Omental fat pad (tissue), 3 donors: ENCODE measurements at regions not wholly inside any gene's neighbourhood (a gene's known extent, or its start where the extent isn't known, plus 50 kb on each side); places are given as distances from the start of the nearest gene placed in this dataset.

Experiments
- ATAC-seq: fragments of 150-250 bp; one replicate; pipeline ENCODE4 v1.9.1; 2016; ENCODE audit warnings: mild to moderate bottlenecking, moderate library complexity; ENCODE audit not compliant: low FRiP score
- DNase-seq: peaks from one replicate; pipeline ENCODE4 v3.0.0-alpha.2; 2019; ENCODE audit warnings: low spot score
- CTCF ChIP-seq, 3 donors: fragments of 450-650 bp; IDR thresholded peaks; one replicate each; pipeline ENCODE4 v1.5.1; 2016 to 2017; ENCODE audit warnings: antibody characterized with exemption in 3 of 3, mild to moderate bottlenecking in 3 of 3, moderate library complexity in 2 of 3

- ATAC-seq = no peak
- DNase-seq = no peak
- no peak for TF ChIP-seq CTCF (IDR thresholded peaks at IDR 0.05)
Observed at GRCh38 chr14:62528296-62528695, 517.0 kb downstream of the KCNH5 start.

- no peak for TF ChIP-seq CTCF (IDR thresholded peaks at IDR 0.05)
- no peak for DNase-seq
- no peak for ATAC-seq
Observed at GRCh38 chr14:62532181-62532580, 513.1 kb downstream of the KCNH5 start.

GRCh38 chr14:62546862-62547474, 498.3 kb downstream of the KCNH5 start:
- no peak for TF ChIP-seq CTCF (IDR thresholded peaks at IDR 0.05)
- ATAC-seq (no peak), DNase-seq (no peak)

GRCh38 chr14:62557416-62557815, 487.8 kb downstream of the KCNH5 start:
- no peak for ATAC-seq
- DNase-seq = no peak
- TF ChIP-seq CTCF (IDR thresholded peaks at IDR 0.05) = no peak

GRCh38 chr14:62558451-62558850, 486.8 kb downstream of the KCNH5 start:
- no peak for ATAC-seq
- no peak for TF ChIP-seq CTCF (IDR thresholded peaks at IDR 0.05)
- DNase-seq = no peak

GRCh38 chr14:62585247-62585646, 460.0 kb downstream of the KCNH5 start:
- no peak for ATAC-seq
- DNase-seq = no peak
- TF ChIP-seq CTCF (IDR thresholded peaks at IDR 0.05) = no peak

- ATAC-seq = no peak
- no peak for DNase-seq
- no peak for TF ChIP-seq CTCF (IDR thresholded peaks at IDR 0.05)
Observed at GRCh38 chr14:62592877-62593276, 452.4 kb downstream of the KCNH5 start.
